ENCODE measurements at regions not wholly inside any gene's neighbourhood (a gene's known extent, or its start where the extent isn't known, plus 50 kb on each side); places are given as distances from the start of the nearest gene placed in this dataset.

- TF ChIP-seq, protein P1, sequence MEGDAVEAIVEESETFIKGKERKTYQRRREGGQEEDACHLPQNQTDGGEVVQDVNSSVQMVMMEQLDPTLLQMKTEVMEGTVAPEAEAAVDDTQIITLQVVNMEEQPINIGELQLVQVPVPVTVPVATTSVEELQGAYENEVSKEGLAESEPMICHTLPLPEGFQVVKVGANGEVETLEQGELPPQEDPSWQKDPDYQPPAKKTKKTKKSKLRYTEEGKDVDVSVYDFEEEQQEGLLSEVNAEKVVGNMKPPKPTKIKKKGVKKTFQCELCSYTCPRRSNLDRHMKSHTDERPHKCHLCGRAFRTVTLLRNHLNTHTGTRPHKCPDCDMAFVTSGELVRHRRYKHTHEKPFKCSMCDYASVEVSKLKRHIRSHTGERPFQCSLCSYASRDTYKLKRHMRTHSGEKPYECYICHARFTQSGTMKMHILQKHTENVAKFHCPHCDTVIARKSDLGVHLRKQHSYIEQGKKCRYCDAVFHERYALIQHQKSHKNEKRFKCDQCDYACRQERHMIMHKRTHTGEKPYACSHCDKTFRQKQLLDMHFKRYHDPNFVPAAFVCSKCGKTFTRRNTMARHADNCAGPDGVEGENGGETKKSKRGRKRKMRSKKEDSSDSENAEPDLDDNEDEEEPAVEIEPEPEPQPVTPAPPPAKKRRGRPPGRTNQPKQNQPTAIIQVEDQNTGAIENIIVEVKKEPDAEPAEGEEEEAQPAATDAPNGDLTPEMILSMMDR (IDR thresholded peaks at IDR 0.05; ENCODE audit: insufficient read depth, low read length, poor library complexity, severe bottlenecking) = no peak
- TF ChIP-seq EZH2phosphoT487 (conservative IDR thresholded peaks at IDR 0.05; ENCODE audit: low read length) = no peak
Observed at GRCh38 chr5:89996890-89997289, 412.7 kb downstream of the CETN3 start.

All from SU-DHL-6 (cell line).